UCSD-AML1 (cell line): ENCODE measurements at regions not wholly inside any gene's neighbourhood (a gene's known extent, or its start where the extent isn't known, plus 50 kb on each side); places are given as distances from the start of the nearest gene placed in this dataset.

Source experiments
- DNase-seq: peaks from one replicate; lab custom pipeline; 2025; ENCODE audit not compliant: unreplicated experiment; lab: John Stamatoyannopoulos, UW

DNA sequence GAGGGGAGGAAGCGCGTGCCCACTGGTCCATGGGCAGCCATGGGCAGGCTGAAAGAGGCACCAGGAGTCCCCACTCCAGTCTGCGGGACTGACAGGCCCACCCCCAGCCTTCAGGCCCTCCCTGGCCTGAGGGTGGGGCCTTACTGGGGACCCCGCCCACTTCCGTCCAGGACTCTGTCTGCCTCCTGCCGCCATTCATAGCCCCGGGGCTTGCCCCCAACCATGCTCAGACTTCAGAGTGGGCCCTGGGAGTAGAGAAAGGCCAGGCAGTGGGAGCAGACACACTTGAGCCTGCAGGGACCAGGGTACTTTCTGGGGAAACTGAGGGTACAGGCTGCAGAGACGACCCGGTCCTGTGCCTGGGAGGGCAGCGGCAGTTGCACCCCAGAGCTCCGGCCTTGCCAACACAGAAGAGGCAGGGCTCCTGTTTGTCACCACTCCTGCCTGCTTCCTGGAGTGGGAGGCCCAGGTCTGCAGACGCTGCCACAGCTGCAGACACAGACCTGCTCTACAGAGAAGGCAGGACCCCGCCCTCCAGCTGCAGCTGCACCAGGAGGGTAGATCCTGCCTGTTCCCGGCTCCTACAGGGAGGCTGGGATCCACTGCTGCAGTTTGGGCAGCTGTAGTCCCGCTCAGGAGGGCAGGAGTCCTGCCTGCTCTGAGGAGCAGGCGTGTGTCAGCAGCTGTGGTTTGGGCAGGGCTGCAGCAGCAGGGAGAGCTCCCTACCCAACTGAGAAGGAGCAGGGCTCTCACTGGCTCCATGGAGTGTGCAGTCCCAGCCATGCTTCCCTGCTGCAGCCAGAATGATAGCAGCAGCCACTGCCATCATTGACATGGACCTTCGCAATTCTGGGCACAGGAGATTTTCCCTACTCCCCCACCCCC is 387.9 kb upstream of the ANO3 start:
- no peak for DNase-seq

DNA sequence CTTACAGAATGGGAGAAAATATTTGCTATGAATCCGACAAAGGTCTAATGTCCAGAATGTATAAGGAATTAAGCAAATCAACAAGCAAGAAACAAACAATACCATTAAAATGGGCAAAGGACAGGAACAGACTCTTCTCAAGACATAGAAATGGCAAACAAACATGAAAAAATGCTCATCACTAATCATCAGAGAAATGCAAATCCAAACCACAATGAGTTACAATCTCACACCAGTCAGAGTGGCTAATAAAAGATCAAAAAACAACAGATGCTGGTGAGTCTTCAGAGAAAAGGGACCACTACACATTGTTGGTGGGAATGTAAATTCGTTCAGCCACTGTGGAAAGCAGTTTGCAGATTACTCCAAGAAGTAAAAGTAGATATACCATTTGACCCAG is 382.0 kb upstream of the ANO3 start:
- DNase-seq, result no peak

DNA sequence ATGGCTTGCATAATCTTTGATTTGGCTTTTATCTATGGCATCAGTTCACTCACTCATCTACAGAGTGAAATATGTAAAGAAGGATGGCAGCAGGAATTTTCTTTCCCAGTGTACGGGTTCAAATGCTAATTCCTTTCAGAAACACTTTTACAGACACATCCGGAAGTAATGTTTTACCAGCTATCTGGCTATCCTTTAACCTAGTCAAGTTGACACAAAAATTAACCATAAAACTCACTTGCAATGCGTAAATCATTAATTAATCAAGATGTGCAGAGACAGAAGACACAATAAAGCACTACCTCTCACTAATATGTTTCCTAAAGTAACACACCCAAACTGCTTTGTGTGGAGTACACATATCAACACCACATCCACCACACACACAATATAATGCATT is 378.9 kb upstream of the ANO3 start:
- no peak for DNase-seq

DNA sequence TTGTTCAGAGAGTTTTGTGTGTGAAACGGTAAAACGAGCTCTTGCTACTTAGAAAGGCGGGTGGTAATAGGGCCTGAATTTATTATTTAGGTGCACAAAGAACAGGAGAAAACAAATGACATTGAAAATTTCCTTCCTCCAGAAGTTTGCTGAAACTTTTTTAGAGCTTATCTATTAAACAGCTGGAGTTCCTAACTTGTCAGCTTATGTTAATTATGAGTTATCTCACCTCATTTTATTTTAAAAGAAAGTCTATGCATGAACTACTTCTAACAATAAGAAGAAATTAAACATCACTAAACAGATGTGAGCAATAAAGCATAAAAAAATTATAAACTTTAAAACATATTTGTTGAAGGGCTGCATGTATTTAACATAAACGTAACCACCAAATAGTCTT is 373.9 kb upstream of the ANO3 start:
- no peak for DNase-seq

DNA sequence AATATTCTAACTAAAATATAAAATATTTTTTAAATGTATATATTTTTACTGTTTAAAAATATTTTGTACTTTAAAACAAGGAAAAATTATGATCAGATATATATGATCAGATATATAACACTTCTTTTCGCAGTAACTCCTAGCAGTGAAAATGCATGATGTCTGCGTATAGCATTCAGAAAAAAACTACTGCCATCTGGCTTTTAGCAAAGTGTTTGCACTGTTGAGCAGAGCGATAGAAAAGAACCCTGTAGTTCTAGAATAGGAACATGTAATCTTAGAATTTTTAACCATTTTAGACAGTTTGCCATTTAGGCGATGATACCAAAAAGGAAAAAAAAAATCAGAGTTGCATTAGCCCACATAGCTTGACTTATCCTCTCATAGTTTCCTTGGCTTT is 370.4 kb upstream of the ANO3 start:
- DNase-seq, result no peak

DNA sequence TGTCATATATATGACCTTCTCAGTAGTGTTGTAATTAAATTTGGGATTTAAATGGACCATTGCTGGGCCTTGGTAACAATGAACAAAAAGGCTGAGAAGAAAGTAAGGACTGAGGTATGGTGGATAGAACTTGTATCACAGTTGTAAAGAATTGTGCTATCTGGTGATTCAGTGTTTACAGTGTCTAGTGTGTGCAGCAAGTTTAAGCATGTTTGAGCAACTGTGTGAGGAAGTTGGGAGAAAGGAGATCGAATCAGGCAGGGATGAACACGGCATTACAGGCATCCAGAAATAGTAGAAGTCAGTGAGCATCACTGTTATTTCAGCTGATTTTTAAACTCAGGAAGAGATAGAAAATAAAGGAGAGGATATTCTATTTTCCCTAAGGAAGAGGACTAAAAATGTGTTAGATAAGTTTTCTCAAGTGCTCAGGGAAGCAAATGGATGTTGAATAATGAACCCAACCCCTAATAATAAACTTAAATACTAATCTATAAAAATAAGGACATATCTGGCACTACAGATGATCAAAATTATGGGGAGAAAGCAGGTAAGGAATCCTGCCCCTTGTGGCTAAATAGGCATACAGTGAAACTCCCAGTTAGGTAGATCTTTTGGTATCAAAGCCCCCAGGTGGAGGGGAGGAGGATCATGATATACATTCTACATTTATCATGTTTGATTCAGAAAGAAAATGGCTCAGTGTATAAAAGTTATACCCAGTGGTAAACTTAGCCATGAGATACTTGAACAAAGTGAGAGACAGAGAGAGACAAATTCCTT is 361.0 kb upstream of the ANO3 start:
- no peak for DNase-seq

DNA sequence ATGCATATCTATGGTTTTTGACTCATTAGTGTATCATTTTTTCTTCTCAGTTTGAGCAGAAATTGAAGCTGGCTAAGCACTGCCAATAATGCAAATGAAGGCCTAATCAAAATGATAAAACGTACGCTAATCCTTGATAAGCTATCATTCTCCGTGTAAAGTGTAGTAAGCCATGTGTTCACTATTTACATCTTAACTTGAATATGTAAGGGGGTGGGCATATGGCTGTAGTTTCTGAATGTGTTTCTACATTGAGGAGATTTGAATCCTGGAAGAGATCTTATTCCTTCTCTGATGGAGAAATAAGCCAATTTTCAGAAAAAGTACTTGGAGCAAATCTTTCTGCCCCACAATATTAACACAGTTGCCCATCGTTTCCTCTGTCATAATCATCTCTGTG is 351.8 kb upstream of the ANO3 start:
- no peak for DNase-seq

DNA sequence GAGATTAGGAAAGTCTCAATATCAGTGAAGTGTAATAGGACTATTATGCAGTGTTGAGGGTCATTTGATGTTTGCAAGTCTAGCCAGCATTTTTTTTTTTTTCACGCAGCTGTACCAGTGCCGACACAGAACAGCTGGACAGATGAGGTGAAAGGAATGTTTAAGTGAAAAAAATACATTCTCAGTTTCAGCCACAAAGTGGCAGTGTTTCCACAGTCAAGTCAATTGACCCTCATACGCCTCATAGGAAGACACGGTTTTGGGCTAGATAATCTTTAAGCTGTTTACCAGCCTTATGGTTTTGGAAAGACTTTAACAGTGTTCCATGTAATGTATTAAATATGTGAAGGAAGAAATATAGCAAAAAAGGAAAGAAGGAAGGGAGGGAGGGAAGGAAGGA is 349.9 kb upstream of the ANO3 start:
- DNase-seq, result no peak

DNA sequence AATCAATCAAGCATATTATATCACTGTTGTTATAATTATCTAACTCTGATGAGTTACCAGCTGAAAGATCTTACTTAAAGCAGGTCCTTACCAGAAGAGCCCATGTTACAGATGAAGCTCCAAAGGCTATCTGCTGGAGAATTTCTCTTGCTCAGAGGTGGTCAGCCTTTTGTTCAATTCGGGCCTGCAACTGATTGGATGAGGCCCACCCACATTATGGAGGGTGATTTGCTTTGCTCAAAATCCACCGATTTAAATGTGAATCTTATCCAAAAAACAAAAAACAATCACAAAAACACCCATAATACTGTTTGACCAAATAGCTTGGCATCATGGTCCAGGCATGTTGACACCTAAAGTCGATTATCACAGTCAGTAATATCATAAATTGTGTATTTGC is 348.6 kb upstream of the ANO3 start:
- no peak for DNase-seq

DNA sequence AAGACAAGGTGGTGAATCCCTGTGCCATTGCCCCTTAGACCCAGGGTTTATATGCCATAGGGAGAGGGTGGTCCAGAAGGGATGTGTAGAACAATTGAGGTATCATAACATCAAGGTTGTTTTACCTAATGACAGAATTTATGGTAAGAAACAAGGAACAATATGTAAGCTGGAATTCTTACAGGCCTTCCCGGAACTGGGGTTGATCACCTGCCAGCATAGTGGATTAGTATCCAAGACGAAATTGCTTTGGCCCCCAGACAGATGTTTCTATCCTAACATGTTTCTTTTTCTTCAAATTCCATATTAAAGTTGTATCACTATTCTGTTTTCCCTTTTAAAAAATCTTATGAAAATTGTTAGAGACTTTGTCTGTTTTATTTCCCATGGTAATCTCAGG is 343.8 kb upstream of the ANO3 start:
- DNase-seq, result no peak

DNA sequence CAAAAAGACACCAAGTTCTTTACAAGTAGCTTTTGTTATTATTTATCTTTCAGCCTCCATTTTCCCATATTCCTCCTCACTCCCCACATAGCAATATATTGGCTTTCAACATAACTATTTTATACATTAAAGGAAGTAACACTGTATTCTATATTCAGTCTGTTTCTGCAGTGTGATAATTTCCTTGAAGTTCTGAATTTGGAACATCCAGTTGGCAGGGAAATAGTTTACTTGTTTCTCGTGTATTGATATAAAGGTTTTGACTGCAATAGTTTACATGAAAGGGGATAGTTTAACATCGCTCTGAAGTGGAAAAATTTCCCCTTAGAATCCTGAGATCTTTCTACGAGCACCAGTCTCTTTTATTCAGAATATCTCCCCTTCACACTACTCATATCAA is 341.5 kb upstream of the ANO3 start:
- DNase-seq, result no peak

DNA sequence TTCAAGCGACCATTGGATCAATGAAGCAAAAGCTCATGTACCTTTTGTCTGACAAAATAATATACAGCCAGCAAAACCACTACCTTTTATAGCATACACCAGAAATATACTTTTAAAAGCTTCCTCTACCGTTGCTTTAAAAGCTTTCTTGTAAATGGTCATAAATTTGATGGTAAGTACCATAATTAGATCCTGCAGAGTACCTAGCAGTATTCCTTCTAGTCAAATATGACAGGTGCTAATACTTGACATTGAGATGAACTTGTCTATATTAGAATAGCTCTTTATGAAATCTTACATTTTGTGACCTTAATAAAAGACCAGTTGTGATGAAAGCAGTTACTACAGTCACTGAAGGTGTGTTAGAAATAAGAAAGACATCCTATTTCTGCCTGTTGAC is 340.5 kb upstream of the ANO3 start:
- DNase-seq, result no peak

DNA sequence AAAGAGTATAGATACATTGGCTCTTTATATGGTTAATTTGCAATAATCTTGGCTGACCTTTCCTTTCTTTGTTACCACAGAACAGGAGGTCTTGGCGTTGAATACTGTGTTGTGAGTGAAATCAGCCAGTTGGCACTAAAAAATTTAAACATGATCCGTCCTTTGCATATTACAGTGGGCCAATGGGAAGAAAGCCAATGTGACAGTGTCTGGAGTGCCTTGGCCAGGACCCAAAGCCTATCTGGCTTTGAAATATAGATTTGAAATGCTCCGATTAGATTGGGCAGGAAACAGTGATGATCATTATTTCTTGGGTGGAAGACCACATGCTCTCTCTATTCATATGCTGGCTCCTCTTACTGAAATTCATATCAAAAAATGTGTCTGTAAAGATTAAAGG is 339.6 kb upstream of the ANO3 start:
- DNase-seq, result no peak

DNA sequence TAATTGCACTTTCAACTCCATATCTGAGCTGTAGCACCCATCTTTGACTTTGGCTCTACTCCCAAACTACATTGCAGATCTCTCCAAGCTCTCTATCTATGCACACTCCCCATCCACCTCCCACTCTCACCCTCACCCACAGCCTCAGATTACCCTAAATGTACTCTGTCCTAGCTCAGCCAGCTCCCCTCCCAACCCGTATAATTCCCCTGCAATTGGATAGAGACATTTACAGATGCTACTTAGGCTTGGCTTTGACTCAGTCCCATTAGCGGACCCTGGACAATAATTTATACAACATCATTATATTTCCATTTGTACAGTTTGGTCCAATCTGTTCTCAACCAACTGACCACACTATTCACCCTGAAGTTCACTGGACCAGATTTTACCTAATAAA is 338.9 kb upstream of the ANO3 start:
- DNase-seq, result no peak

DNA sequence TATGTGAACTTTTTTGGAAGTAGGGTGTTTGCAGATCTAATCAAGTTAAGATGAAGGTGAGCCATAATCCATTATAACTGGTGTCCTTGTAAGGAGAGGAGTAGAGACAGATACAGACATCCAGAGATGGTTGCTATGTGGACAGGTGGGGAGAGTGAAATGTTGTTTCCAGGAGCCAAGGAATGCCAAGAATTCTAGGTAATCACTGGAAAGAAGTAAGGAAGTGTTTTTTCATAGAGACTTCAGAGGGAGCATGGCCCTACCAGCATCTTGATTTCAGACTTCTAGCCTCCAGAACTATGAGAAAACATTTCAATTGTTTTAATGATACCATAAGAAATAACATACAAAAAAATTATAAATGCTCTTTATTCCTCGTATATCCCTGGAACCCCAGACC is 320.5 kb upstream of the ANO3 start:
- DNase-seq, result no peak

DNA sequence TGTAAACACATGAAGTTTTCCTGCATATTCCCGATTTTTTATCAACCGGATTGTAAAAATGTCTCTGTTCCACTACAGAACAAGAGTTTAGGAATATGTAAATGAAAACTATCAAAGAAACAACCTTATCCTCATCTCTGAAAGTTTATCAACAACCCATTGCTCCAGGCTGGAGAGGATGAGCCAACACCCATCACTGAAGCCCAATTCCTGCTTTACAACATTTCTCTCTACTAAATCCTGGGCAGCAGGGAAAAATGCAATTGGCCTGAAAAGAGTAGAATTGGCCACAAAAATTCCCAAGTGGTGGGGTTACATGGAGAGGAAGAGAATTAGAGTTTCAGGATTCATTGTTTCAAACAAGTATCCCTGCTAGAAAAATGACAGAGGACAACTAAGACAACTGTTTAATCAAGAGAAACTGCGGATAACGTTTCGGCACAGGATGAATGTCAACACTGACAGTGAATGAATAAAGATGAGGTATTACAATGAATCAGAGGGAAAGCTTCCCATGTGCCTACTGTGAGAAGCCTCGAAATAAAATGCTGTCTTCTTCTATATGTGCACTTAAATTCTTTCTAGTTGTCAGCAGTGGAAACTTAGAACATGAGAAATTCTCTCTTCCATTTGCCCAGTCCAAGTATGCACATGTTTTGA is 317.3 kb upstream of the ANO3 start:
- no peak for DNase-seq

DNA sequence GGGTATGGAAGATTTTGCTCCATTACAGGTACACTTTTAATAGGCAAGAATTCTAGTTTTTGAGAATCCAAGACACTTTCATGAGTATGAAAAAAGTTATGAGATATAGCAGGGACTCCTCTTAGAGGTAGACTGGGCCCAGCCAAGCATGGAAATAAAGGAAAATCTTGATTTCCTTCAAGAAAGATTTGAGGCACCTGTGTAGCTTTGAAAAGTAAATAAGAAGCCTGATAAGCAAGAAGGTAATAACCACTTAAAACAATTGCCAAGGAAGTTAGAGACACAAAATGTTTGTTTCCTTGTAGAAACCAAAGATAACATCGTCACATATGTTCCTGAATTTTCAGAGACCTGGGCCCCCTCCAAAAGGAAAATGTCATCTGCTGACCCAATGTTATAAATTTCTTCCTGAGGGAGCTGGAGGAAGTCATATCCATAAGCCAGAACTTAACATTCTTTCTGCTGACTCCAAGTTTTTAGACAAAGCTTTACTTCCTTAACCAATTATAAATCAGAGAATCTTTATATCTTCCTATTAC is 314.5 kb upstream of the ANO3 start:
- no peak for DNase-seq

DNA sequence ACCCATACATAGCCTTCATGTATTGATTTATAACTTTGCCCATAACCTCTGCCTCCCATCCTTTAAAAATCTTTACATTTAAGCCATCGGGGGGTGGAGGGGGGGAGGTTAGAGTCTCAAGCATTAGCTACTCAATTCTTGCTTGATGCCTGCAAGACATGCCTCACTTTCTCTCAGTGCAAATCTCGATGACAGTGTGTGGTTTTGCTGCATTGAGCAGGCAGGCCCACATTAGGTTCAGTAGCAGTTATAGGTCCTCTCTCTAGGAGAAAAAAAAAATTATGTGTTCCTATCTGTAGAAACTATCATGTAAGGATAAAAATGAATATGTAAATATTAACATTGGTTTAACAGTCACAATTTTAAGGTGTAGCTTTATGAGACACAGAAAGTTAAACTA is 314.0 kb upstream of the ANO3 start:
- no peak for DNase-seq

DNA sequence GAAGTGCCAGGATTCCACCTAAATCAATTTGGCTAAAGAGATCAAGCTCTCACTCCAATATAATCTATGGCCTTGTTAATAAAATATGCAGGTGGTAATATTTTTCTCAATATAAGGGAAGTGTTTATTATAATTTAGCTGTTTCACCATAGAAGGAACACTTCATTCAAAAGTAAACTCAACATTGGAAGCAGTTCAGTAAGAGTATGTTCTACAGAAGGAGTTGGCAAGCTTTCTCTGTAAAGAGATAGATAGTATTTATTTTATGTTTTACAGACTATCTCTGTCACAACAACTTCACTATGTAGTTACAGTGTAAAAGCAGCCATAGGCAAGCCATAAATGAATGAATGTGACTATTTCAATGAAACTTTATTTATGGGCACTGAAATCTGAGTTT is 313.6 kb upstream of the ANO3 start:
- no peak for DNase-seq

DNA sequence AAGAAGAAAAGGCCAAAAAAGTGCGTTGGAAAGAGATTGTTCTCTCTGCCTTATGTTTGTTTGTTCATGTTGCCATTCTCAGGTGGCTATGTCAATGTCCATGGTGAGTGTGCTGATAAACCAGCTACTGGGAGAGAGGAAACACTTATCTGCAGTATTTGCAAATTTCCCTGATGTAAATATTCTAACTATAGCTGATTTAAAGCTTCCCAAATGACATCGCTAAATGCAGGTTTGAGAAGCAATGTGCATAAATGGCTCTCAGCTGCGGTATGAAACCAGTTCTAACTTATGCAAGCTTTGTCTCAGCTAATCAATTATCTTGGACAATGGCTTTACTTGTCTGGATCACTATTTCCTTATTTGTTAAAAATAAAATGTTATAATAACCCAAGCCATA is 312.5 kb upstream of the ANO3 start:
- DNase-seq, result no peak

DNA sequence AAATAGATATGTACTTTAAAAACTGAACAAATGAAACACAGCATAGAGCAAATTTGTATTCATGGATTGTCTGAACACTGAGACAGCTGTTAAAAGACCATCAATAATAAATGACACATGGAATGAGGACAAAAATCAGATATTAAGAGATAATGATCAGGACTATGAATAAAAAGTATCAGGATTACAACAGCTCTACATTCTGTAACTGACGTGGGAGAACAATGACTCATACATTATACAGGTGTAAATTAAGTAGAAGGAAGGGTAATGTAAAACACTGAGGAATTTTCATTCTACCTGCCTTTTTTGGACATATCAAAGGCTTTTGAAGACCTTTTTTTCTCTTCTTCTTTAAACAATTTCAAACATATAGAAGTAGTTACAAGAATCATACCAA is 310.9 kb upstream of the ANO3 start:
- DNase-seq, result no peak

DNA sequence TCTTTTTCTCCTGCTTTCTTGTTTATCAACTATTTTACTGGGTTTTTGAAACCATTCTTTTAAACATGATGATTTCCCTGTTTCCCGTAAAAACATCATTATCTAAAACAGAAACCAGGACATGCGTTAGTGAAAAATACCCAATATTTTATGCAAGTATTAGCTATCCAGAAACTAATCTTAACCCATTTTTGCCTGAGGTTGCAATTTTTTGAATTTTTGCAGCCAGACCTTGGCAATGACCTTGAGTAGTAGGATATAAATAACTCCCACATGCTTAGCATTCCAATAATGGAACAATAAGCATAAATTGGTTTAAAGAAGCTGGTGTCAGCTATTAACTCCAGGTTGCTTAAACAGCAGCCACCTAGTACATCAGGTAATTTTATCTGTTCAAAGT is 308.9 kb upstream of the ANO3 start:
- no peak for DNase-seq
